VCaP (cell line): ENCODE measurements at regions not wholly inside any gene's neighbourhood (a gene's known extent, or its start where the extent isn't known, plus 50 kb on each side); places are given as distances from the start of the nearest gene placed in this dataset.

Experiments used
- H3K27ac ChIP-seq: fragments of 450-650 bp; 2 replicates; pipeline ENCODE4 v1.5.1; 2017
- TF ChIP-seq, protein P1 (sequence below): fragments of 450-650 bp; conservative IDR thresholded peaks from 2 replicates; pipeline ENCODE4 v1.5.1; 2017; ENCODE audit warnings: mild to moderate bottlenecking, moderate library complexity

DNA sequence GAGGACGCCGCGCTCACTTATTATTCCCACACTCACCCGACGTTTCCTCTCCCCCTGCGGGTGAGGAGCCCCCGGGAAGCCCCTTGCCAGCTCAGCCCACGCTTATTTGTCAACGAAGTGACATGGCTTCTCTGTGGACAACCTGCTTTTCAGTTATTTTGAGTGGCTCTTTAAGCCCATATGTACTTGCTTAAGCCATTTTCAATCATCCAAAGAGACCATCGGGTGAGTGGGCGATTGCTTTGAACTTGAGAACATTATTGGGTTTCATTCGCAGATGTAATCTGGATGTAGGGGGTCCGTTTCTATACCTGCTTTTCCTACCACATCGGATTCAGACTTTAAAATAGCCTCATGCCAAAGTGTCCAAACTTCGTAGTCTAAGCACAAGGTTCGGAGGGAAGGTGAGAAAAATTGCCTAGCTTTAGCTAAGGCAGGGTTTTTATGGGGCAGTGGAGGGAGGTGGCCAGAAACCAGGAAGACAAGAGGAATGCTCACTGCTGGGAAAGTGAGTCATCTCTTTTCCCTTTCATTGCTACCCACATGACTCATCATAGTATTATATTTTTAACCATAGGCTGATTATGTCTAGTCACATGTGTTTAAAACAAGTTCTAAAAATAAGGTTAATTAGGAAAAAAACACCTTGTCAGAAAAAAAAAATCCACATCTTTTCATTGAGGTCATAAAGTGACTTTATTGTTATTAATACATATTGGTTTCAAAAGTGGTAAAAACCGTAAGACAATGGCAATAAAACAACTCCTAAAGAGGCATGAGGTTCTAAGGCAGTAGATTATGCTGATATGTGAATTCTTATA is 773.1 kb upstream of the NR2F2 start:
- TF ChIP-seq, protein P1, sequence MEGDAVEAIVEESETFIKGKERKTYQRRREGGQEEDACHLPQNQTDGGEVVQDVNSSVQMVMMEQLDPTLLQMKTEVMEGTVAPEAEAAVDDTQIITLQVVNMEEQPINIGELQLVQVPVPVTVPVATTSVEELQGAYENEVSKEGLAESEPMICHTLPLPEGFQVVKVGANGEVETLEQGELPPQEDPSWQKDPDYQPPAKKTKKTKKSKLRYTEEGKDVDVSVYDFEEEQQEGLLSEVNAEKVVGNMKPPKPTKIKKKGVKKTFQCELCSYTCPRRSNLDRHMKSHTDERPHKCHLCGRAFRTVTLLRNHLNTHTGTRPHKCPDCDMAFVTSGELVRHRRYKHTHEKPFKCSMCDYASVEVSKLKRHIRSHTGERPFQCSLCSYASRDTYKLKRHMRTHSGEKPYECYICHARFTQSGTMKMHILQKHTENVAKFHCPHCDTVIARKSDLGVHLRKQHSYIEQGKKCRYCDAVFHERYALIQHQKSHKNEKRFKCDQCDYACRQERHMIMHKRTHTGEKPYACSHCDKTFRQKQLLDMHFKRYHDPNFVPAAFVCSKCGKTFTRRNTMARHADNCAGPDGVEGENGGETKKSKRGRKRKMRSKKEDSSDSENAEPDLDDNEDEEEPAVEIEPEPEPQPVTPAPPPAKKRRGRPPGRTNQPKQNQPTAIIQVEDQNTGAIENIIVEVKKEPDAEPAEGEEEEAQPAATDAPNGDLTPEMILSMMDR = no peak
- no peak overlapping the region for H3K27ac ChIP-seq

- TF ChIP-seq, protein P1 = no peak
- H3K27ac ChIP-seq = no peak overlapping the region
Observed at GRCh38 chr15:95558131-95558530, 772.4 kb upstream of the NR2F2 start.

- TF ChIP-seq, protein P1 = no peak
- no peak overlapping the region for H3K27ac ChIP-seq
Observed at GRCh38 chr15:95558916-95559315, 771.6 kb upstream of the NR2F2 start.

- no peak overlapping the region for H3K27ac ChIP-seq
- TF ChIP-seq, protein P1 = no peak
Observed at GRCh38 chr15:95559875-95560394, 770.6 kb upstream of the NR2F2 start.

GRCh38 chr15:95561463-95561862 is 769.0 kb upstream of the NR2F2 start:
- no peak overlapping the region for H3K27ac ChIP-seq
- TF ChIP-seq, protein P1 = no peak

DNA sequence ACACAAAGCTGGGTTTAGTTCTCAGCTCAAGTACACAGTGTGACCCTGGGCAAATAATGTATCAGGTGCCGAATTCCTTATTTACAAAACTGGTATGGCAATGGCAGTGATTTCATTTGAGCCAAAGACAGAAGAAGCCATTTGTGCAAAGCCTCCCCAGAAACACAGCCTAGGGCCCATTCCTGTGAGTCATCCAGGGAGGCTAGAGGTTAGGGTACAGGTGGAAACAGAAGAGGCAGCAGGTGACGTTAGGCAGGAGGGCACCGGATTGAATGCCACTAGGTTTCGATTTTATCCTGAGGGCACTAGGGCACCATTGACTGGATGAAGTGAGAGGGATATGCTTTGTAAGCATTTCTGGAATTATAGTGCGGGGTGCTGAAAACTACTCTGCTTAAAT is 766.9 kb upstream of the NR2F2 start:
- no peak overlapping the region for H3K27ac ChIP-seq
- TF ChIP-seq, protein P1 = no peak

DNA sequence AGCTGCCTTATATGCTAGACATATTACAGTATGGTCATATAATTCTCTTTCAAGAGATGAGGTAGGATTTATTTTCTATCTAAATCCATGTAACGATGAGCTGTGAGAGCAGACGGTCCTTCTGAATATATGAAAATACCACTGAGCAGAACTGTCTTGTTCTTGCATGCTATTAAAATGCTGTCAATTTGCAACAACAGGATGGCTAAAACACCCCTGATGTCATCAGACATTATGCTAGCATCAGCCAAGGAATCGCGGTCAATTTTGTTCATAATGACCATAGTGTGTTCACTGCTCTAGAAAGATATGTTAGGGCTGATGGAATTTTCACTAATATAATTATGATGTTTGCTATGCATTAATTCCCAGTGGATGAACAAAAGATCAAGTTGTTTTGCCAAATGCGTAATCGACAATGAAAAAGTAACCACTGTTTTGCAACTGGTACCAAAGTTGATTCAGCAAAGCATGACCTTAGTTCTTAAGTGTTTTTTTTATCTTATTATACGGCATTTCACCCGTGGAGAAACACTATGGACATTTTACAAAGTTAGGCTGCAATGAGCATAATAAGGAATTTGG is 765.4 kb upstream of the NR2F2 start:
- no peak overlapping the region for H3K27ac ChIP-seq
- TF ChIP-seq, protein P1 = no peak
